BJ (cell line): ENCODE measurements at regions not wholly inside any gene's neighbourhood (a gene's known extent, or its start where the extent isn't known, plus 50 kb on each side); places are given as distances from the start of the nearest gene placed in this dataset.
A peak's percentile ranks its signal among the peaks of the same experiment; 100 is the strongest.

Experiments used
- CTCF ChIA-PET: fragments of 350-600 bp; formaldehyde crosslinking; extraction: SDS; loops from one replicate; lab custom pipeline; 2021; ENCODE audit warnings: antibody characterized with exemption, inconsistent platforms; lab: Yijun Ruan, JAX
- POLR2A ChIA-PET: fragments of 300-600 bp; sonication (Branson Sonifier 250); formaldehyde crosslinking; extraction: SDS; loops from one replicate; lab custom pipeline; 2021; ENCODE audit warnings: antibody characterized with exemption; lab: Charles Lee
- DNase-seq: peaks from one replicate; pipeline ENCODE4 v3.0.0-alpha.2; 2011; ENCODE audit warnings: low read depth
- H3K27me3 ChIP-seq: 2 replicates; pipeline ENCODE4 v1.6.0; 2011; ENCODE audit warnings: low read length; ENCODE audit not compliant: control insufficient read depth, insufficient read depth
- H3K36me3 ChIP-seq: 2 replicates; pipeline ENCODE4 v1.5.1; 2011; ENCODE audit warnings: low read length; ENCODE audit not compliant: control insufficient read depth, insufficient read depth
- H3K4me3 ChIP-seq: 2 replicates; pipeline ENCODE4 v1.5.1; 2011; ENCODE audit warnings: low read depth, mild to moderate bottlenecking, control low read depth, low read length
- CTCF ChIP-seq: IDR thresholded peaks from 2 replicates; pipeline ENCODE4 v1.5.1; 2011; ENCODE audit warnings: low read depth, mild to moderate bottlenecking, control low read depth, inconsistent platforms, low read length, moderate library complexity; ENCODE audit not compliant: insufficient read depth

- DNase-seq: no peak
Measured at GRCh38 chr1:208654241-208654640, 410.1 kb upstream of the PLXNA2 start.

GRCh38 chr1:208665936-208666335, 421.8 kb upstream of the PLXNA2 start:
- no peak overlapping the region for H3K4me3 ChIP-seq
- POLR2A ChIA-PET: no interaction called here
- CTCF ChIA-PET: interaction anchor here (1.0 kb wide), 2 partner anchors 10 to 14 kb away, joined by 3 to 4 read pairs; no protein-coding TSS in a partner anchor
- no peak for DNase-seq
- no peak for TF ChIP-seq CTCF
- no peaks in the 10 kb centered on the region for H3K27me3 ChIP-seq
- no peaks in the 10 kb centered on the region for H3K36me3 ChIP-seq

More at GRCh38 chr1:208654241-208654640, 410.1 kb upstream of the PLXNA2 start:
- TF ChIP-seq CTCF: peak; percentile 38; the same call in 1 of the 2 replicates
- no peaks in the 10 kb centered on the region for H3K36me3 ChIP-seq
- no peaks in the 10 kb centered on the region for H3K27me3 ChIP-seq
- CTCF ChIA-PET: interaction anchor here (0.9 to 1.5 kb wide), 4 partner anchors 9 to 553 kb away, joined by 3 to 5 read pairs (median 4); no protein-coding TSS in a partner anchor
- POLR2A ChIA-PET: no interaction called here
- H3K4me3 ChIP-seq: no peak overlapping the region

GRCh38 chr1:208668991-208669390, 424.8 kb upstream of the PLXNA2 start:
- ChIA-PET POLR2A (no interaction called here), CTCF (no interaction called here)
- Histone ChIP-seq H3K27me3 (no peaks in the 10 kb centered on the region), H3K36me3 (no peaks in the 10 kb centered on the region), H3K4me3 (no peak overlapping the region)
- no peak for TF ChIP-seq CTCF
- DNase-seq: no peak

- H3K4me3 ChIP-seq: no peak overlapping the region
- DNase-seq: no peak
- ChIA-PET POLR2A (no interaction called here), CTCF (interaction anchor here (0.6 to 1.9 kb wide), 2 partner anchors 9 to 18 kb away, joined by 3 to 5 read pairs; no protein-coding TSS in a partner anchor)
- no peak for TF ChIP-seq CTCF
- no peaks in the 10 kb centered on the region for H3K36me3 ChIP-seq
- no peaks in the 10 kb centered on the region for H3K27me3 ChIP-seq
Measured at GRCh38 chr1:208670778-208671177, 426.6 kb upstream of the PLXNA2 start.

- H3K36me3 ChIP-seq: no peaks in the 10 kb centered on the region
- H3K4me3 ChIP-seq: no peak overlapping the region
- CTCF ChIA-PET: interaction anchor here (1.1 kb wide), 1 partner anchor 522 kb away, joined by 3 read pairs; no protein-coding TSS in a partner anchor
- H3K27me3 ChIP-seq: no peaks in the 10 kb centered on the region
- POLR2A ChIA-PET: no interaction called here
- TF ChIP-seq CTCF: no peak
- DNase-seq: no peak
Measured at GRCh38 chr1:208681878-208682663, 437.9 kb upstream of the PLXNA2 start.
